ENCODE measurements at regions not wholly inside any gene's neighbourhood (a gene's known extent, or its start where the extent isn't known, plus 50 kb on each side); places are given as distances from the start of the nearest gene placed in this dataset.

DNA sequence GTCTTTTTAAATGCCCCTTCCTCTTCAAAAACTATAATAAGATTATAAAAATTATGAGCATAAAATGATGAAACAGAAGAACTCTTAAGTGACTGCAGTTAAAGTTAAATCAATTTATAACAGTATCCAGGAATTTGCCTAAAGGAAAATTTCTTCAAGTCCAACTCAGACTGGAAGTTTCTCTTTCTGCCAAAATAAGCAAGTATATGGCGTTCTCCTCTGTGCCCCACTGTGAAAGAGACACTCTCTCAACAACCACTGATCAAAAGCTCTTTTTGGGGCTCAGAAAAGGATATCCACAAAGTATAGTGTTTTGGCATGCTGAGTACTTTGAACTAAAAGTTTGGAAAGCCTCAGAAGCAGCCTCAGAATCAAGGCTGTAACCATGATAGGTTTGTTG is 139.9 kb downstream of the SKIDA1 start:
- TF ChIP-seq POLR2A (IDR thresholded peaks at IDR 0.05; ENCODE audit: low read depth, low read length) (no peak), TAF1 (IDR thresholded peaks at IDR 0.05; ENCODE audit: borderline replicate concordance, low read depth, low read length) (no peak), POLR2AphosphoS5 (IDR thresholded peaks at IDR 0.05; ENCODE audit: low read depth, low read length) (no peak)
